GM19463 (cell line): ENCODE measurements at regions not wholly inside any gene's neighbourhood (a gene's known extent, or its start where the extent isn't known, plus 50 kb on each side); places are given as distances from the start of the nearest gene placed in this dataset.

Source experiments
- ATAC-seq: cut with Tn5 transposase; IDR thresholded peaks from one replicate; pipeline ENCODE4 v1.9.1; 2021; ENCODE audit warnings: mild to moderate bottlenecking, moderate library complexity; ENCODE audit not compliant: unreplicated experiment

DNA sequence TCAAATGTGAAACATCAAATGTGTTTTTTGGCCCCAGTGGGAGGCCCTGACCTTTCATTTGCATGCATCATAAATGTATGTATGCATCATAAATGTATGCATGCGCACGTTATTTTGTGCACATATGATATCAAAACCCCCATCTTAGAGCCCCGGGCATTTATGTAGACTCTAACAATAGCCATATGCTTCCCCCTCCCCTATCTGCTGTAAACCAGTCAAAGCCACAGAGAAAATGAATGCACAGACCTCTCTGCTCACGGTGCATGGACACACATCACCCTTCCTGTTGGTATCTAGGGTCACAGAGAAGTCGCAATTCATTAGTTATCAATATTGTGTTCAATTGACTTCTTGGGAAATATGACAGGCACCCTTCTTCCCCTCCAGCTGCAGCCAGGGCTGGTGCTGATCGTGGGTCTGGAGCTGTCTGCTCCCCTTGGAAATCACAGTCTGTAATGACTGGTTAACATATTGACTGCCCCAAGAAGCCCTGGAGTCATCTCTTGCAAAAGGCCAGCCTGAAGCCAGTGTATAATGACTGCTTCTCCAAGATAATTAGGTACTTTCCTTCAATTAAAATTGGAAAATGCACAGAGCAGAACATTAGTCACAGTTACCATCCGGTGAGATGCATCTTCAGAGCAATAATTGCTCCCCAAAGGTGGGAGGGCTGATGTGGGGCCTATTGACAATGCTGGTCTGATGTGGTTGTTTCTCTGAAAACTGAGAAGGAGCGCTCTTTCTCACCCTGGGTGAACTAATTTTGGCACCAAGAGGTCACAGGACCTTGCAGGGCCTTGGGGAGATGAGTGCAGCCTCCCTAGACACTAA, 532.2 kb downstream of the CDH26 start:
- ATAC-seq = no peak

DNA sequence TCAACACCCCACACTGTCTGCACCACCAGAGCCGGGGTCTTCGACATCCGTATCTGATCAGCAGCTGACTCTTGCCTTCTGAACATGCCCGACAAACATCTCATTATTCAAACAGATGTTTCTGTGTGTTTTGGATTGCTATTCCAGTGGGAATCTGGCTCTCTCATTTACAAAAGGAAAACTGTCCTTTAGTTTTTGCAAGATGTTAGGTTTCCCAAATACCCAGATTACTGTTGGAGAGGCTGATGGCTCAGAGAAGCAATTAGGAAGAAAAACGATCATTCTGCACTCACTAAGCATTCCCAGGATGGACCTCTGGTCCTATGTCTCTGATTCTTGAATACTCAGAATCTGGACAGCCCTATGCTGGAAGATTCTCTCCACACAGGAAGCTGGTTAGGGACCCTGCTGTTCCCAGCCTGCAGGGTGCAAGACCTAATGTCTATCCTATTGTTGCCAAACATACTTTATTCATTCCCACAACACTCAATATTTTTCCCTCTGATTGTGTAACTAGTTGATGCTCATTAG, 532.9 kb downstream of the CDH26 start:
- ATAC-seq = no peak

- ATAC-seq = no peak
Observed at GRCh38 chr20:60494476-60494875, 536.3 kb downstream of the CDH26 start.

- no peak for ATAC-seq
Observed at GRCh38 chr20:60497298-60498035, 539.2 kb downstream of the CDH26 start.

GRCh38 chr20:60500038-60500701, 541.9 kb downstream of the CDH26 start:
- no peak for ATAC-seq

DNA sequence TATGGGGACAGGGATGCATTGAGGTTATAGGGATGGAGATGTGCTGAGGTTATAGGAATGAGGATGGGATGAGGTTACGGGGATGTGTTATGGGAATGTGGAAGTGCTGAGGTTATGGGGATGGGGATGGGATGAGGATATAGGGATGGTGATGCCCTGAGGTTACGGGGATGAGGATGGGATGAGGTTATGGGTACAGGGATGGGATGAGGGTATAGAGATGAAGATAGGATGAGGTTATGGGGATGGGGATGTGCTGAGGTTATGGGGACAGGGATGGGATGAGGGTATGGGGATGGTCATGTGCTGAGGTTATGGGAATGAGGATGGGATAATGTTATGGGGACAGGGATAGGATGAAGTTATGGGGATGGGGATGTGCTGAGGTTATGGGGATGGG, 542.8 kb downstream of the CDH26 start:
- no peak for ATAC-seq

DNA sequence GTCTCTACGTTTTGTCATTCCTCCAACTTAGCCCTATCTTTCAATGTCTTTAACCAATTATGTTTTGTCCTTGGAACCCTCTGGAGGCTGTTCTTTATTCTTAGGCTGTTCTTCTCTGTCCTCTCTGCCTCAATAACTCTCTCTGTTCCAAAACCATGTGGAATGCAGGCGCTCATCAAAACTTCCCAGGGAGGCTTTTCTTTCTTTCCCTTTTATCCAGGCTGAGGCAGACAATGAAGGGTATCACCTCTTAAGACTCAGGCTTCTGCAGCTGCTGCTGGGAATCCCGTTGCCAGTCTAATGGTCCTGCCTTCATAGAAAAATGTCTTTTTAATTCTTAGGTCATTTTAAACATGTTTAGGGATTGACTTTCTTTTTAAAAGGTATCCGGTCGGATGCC, 544.7 kb downstream of the CDH26 start:
- no peak for ATAC-seq

- ATAC-seq = no peak
Observed at GRCh38 chr20:60505423-60505822, 547.2 kb downstream of the CDH26 start.

- no peak for ATAC-seq
Observed at GRCh38 chr20:60506061-60506460, 547.8 kb downstream of the CDH26 start.

GRCh38 chr20:60507087-60507694, 549.0 kb downstream of the CDH26 start:
- ATAC-seq = no peak

- no peak for ATAC-seq
Observed at GRCh38 chr20:60509407-60509806, 551.2 kb downstream of the CDH26 start.

GRCh38 chr20:60510356-60510755, 552.1 kb downstream of the CDH26 start:
- ATAC-seq = no peak

DNA sequence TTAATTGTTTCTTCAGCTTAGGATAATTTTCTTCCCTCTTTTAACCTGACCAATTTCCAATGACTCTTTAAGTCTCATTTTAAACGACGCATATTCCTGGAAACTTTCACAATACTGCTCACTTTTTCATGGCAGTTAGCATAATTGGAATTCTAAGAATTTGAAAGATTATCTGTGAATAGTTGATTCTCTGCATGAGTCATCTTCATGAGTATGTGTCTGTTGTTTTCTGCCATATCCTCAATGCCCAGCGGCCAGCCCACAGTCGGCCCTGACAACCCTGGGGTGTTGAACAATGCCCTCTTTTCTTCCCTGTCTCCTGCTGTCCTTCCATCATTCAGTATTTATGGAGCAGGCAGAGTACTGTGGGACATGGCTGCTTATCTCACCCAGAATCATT, 554.2 kb downstream of the CDH26 start:
- ATAC-seq = no peak

GRCh38 chr20:60513141-60513540, 554.9 kb downstream of the CDH26 start:
- ATAC-seq = no peak

DNA sequence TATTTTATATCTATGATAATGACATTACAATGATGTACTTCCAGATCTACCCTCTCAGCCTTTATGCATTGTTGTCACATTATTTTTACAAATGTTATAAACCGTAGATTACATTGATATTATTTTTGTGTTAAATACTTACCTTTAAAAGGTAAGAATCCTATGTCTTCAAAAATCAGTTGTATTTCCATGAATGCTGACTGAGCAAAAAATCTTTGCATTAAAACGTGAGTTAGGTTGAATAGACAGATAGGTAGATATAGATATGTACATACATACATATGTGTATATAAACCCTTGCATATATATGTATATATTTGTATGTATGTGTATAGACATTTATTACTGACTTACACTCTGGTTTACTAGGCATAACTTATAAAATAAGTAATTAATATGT, 558.2 kb downstream of the CDH26 start:
- ATAC-seq = no peak

- ATAC-seq = no peak
Observed at GRCh38 chr20:60518022-60518421, 559.8 kb downstream of the CDH26 start.

GRCh38 chr20:60525397-60525796, 567.2 kb downstream of the CDH26 start:
- no peak for ATAC-seq

DNA sequence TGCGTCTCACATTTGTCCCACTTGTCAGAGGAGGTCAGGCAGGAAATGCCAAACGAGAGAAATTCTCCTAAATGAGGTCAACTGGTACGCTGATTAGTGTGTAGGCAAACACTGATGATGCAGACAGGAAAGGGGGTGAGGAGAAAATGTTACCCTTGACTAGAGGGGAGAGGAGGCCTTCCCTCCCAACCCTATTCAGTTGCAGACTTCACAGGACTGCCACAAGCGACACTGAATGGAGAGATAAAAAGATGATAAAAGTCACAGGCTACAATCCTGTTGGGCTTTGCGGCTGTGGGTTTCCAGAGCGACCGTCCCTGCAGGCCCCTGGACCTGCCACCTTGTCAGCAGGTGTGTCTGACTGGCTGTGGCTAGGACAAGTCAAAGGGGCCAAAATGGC, 569.4 kb downstream of the CDH26 start:
- ATAC-seq = no peak

- ATAC-seq = no peak
Observed at GRCh38 chr20:60528141-60528540, 569.9 kb downstream of the CDH26 start.

DNA sequence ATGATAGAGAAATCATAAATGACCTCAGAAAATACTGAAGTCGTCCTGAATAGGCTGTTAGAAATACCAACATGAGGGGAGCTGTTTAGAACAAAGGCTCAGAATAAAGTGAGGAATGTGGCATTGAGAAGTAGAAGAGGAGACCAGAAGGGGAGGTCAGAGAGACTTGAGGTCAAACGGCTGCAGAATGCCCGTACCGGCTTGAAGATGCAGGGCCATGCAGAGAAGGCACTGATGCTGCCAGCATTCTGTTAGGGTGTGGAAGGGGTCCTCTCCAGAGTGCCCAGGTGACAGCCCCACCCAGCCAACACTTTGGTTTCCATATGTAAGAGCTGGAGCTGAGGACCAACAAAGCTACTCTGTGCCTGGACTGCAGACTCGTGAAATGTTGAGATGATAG, 570.9 kb downstream of the CDH26 start:
- ATAC-seq = no peak

DNA sequence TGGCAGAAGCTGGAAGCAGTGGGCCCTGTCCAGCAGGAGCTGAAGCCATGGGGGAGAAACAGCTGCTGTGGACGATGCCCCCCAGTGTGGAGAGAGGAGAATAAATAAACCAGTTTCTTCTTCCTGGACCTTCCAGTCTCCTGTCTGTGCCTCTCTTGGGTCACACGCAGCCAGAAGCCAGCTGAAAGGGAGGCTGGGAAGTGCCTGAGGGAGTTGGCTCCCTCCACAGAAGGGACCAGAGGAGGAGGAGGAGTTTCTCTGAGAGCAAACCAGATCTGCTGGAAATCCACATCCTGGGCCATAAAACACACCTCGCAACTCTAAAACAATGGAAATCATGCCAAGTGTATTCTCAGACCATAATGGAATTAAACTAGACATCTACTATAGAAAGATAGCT, 577.0 kb downstream of the CDH26 start:
- ATAC-seq = no peak
